Stimulated activated CD4-positive, alpha-beta T cell treated with anti-CD3 and anti-CD28 coated beads, Interleukin-15, amount 100 ng/mL, for 24 hours (primary cell): ENCODE measurements at regions not wholly inside any gene's neighbourhood (a gene's known extent, or its start where the extent isn't known, plus 50 kb on each side); places are given as distances from the start of the nearest gene placed in this dataset.

Source experiments
- DNase-seq: peaks from one replicate; pipeline ENCODE4 v3.0.0-alpha.2; 2020

GRCh38 chr4:79528241-79528706 is 120.2 kb upstream of the GK2 start:
- peak; percentile 18 for DNase-seq

- DNase-seq, result no peak
These were observed 118.9 kb upstream of the GK2 start for GRCh38 chr4:79526641-79527565.

- DNase-seq, result no peak
These were observed 108.1 kb upstream of the GK2 start for GRCh38 chr4:79516114-79516513.

GRCh38 chr4:79514621-79515329 is 106.7 kb upstream of the GK2 start:
- DNase-seq, result no peak

GRCh38 chr4:79513576-79513975 is 105.5 kb upstream of the GK2 start:
- no peak for DNase-seq

- DNase-seq, result no peak
These were observed 104.3 kb upstream of the GK2 start for GRCh38 chr4:79512363-79512762.

GRCh38 chr4:79502081-79502480 is 94.1 kb upstream of the GK2 start:
- no peak for DNase-seq

GRCh38 chr4:79498282-79498681 is 90.3 kb upstream of the GK2 start:
- no peak for DNase-seq

- no peak for DNase-seq
These were observed 89.0 kb upstream of the GK2 start for GRCh38 chr4:79497001-79497400.

GRCh38 chr4:79495447-79495846 is 87.4 kb upstream of the GK2 start:
- DNase-seq, result no peak

- DNase-seq, result no peak
These were observed 84.1 kb upstream of the GK2 start for GRCh38 chr4:79492148-79492547.

GRCh38 chr4:79489506-79489905 is 81.5 kb upstream of the GK2 start:
- no peak for DNase-seq

- no peak for DNase-seq
These were observed 68.2 kb upstream of the GK2 start for GRCh38 chr4:79476196-79476595.

- DNase-seq, result no peak
These were observed 65.4 kb upstream of the GK2 start for GRCh38 chr4:79473439-79473724.

- DNase-seq, result no peak
These were observed 64.8 kb upstream of the GK2 start for GRCh38 chr4:79472693-79473438.

GRCh38 chr4:79472036-79472435 is 64.0 kb upstream of the GK2 start:
- no peak for DNase-seq

- no peak for DNase-seq
These were observed 63.3 kb upstream of the GK2 start for GRCh38 chr4:79471309-79471708.

GRCh38 chr4:79467246-79467932 is 59.4 kb upstream of the GK2 start:
- DNase-seq, result no peak

- no peak for DNase-seq
These were observed 58.6 kb upstream of the GK2 start for GRCh38 chr4:79466621-79467020.
